Activated T-helper 1 cell treated with anti-CD3 and anti-CD28 coated beads, Interleukin-12 subunit alpha, Interleukin-12 subunit beta, Interleukin-2, Interleukin-4 antibody, amounts not matched to agents 30 ng/mL and 10 ng/mL and 1 ng/mL, durations not matched to agents 14 hours and 24 hours and 36 hours (primary cell): ENCODE measurements at regions not wholly inside any gene's neighbourhood (a gene's known extent, or its start where the extent isn't known, plus 50 kb on each side); places are given as distances from the start of the nearest gene placed in this dataset.
"Not testable (repeated sequence)": the region's sequence is repeated elsewhere in the genome, so short reads cannot be mapped to it uniquely, and the experiment has no call there.

Experiments used
- DNase-seq: peaks from one replicate; pipeline ENCODE4 v3.0.0; 2021; ENCODE audit warnings: low spot score
- H3K27ac Mint-ChIP-seq: one replicate; pipeline ENCODE4 v1.8.0; 2021; ENCODE audit warnings: mild to moderate bottlenecking, mixed read lengths
- H3K27me3 Mint-ChIP-seq: one replicate; pipeline ENCODE4 v1.8.0; 2022; ENCODE audit warnings: mild to moderate bottlenecking, moderate library complexity, mixed read lengths; ENCODE audit not compliant: insufficient read depth
- H3K36me3 Mint-ChIP-seq: one replicate; pipeline ENCODE4 v1.8.0; 2021; ENCODE audit warnings: low read depth, mixed read lengths
- H3K4me1 Mint-ChIP-seq: one replicate; pipeline ENCODE4 v1.8.0; 2021; ENCODE audit warnings: low read depth, mixed read lengths
- H3K4me3 Mint-ChIP-seq: one replicate; pipeline ENCODE4 v1.8.0; 2021; ENCODE audit warnings: mild to moderate bottlenecking, moderate library complexity, mixed read lengths
- H3K9me3 Mint-ChIP-seq: one replicate; pipeline ENCODE4 v1.8.0; 2021; ENCODE audit warnings: mixed read lengths
- intact Hi-C: fragments of 100-400 bp; cut with micrococcal nuclease; formaldehyde crosslinking; loops from one replicate; pipeline ENCODE4 v1.15.1; 2024

DNA sequence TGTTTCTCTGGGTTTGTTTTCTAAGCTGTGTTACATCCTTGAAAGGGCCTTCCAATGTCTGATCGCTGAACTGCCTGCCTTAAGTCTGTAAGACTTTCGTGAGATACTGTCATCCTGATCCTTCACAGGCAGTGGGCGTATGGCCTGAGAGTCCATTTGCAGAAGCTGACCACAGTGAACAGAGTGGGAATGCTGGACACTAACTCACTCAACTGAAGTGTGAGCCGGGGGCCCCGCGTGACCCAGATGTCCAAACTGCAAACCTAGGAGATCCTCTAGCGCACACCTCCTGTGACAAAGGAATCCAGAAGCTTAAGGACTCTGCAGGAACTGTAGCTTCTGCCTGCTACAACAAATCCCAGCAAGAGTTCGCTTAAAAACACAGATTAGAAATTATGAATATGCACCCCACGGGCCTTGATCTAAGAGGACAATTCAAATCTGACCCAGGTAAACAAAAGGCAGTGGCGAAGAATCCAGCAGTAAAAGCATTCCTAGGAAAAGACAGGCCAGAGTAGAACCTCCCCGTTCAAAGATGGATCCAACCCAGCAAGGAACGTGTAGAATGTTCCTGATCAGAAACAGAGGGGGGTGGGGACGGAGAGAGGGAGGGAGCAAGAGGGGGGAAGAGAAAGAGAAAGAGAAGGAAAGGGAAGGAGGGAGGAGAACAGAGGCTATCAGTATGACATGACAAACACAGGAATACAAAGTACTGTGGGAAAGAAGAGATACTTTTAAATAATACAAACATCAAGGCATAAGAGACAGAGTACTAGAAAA lies 135.0 kb upstream of the AFDN start:
- Mint-ChIP-seq H3K4me1 (no peaks in the 10 kb centered on the region), H3K27ac (no peak overlapping the region), H3K27me3 (peaks cover 53% of the 10 kb centered on the region), H3K4me3 (no peak overlapping the region), H3K36me3 (peaks cover 3% of the 10 kb centered on the region), H3K9me3 (no peaks in the 10 kb centered on the region)
- DNase-seq = no peak
- intact Hi-C loops = no loop called here

- H3K4me3 Mint-ChIP-seq, intact Hi-C loops, H3K36me3 Mint-ChIP-seq, H3K4me1 Mint-ChIP-seq, H3K27ac Mint-ChIP-seq, DNase-seq, H3K9me3 Mint-ChIP-seq: not testable (repeated sequence)
- H3K27me3 Mint-ChIP-seq = peaks cover 38% of the 10 kb centered on the region
Measured at GRCh38 chr6:167693478-167693877, 133.2 kb upstream of the AFDN start.

DNA sequence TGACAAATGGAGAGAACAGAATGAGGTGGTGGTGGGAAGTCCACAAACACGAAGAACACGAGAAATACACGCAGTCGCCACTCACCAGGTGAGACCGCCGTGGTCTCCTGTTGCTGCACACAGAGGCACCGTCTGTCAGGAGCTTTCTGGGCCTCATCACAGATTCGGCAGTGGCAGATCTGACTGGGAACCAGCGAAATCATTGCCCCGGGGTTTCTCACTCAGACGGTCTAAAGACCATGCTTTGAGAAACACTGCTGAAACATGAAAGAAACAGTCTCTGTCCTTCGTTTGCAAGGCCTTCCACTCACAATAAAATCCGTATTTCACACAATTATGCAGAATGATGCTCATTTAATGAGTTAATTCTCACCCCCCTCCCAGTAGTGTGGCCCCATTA lies 130.9 kb upstream of the AFDN start:
- Mint-ChIP-seq H3K9me3 (no peaks in the 10 kb centered on the region), H3K27me3 (peaks cover 33% of the 10 kb centered on the region), H3K27ac (no peak overlapping the region), H3K4me3 (no peak overlapping the region), H3K36me3 (peaks cover 7% of the 10 kb centered on the region), H3K4me1 (peaks cover 21% of the 10 kb centered on the region)
- DNase-seq = no peak
- intact Hi-C loops = no loop called here

DNA sequence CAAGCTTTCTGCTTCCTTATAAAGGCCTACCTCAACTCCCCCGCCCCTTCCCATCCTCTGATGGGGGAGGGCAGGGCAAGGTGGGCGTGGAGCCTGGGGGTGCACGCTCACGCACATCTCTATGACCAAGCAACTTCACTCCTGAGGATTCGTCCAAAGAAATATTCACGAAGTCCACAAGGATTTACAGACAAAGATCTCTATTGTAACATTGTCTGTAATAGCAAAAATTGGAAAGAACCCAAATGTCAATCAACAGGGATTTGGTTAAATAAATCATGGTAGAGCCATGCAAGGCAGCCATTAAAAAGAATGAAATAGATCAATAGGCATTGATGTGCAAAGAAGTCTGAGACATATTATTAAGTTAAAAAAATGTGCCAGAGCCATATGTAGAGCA lies 130.4 kb upstream of the AFDN start:
- no peak overlapping the region for H3K27ac Mint-ChIP-seq
- DNase-seq = no peak
- no peak overlapping the region for H3K4me3 Mint-ChIP-seq
- H3K27me3 Mint-ChIP-seq = peaks cover 29% of the 10 kb centered on the region
- H3K9me3 Mint-ChIP-seq = no peaks in the 10 kb centered on the region
- peaks cover 25% of the 10 kb centered on the region for H3K4me1 Mint-ChIP-seq
- H3K36me3 Mint-ChIP-seq = peaks cover 7% of the 10 kb centered on the region
- intact Hi-C loops = no loop called here

DNA sequence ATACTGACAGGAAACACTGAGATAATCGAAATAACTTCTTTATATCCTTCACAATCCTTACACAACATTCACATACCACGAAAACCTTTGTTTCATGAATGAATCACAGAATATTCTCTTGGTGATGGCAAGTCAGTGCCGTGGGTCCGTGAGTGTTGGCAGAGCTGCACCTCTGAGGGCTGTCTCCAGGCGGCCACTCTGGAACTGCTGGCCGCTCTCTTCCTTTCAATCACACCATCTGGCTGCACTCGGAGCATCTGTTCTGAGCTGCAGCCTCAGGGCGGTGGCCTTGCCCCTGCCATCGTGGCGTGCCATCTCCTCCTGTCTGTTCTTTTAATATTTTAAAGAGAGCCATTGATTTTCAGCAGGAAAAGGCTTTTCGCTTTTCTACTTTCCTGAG lies 129.4 kb upstream of the AFDN start:
- H3K27ac Mint-ChIP-seq = no peak overlapping the region
- H3K9me3 Mint-ChIP-seq = no peaks in the 10 kb centered on the region
- intact Hi-C loops = no loop called here
- peaks cover 22% of the 10 kb centered on the region for H3K27me3 Mint-ChIP-seq
- no peak overlapping the region for H3K4me3 Mint-ChIP-seq
- H3K36me3 Mint-ChIP-seq = peaks cover 7% of the 10 kb centered on the region
- peaks cover 28% of the 10 kb centered on the region for H3K4me1 Mint-ChIP-seq
- no peak for DNase-seq

DNA sequence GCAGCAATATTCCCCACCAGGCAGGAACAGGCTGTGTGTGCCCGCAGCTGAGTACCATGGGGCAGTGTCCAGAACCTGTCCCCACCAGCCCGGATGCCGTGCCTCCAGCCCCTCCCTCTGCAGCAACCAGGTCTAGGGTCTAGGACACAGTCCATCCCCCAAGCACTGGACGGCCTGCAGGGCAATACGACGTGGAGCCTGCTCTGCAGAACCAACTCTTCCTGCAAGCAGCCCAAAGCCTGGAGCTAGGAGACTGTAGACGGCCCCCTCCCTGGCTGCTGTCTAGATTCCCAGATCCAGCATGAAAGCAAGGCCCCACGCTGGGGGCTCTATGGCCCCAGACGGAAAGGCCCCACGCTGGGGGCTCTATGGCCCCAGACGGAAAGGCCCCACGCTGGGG lies 128.2 kb upstream of the AFDN start:
- no peak overlapping the region for H3K27ac Mint-ChIP-seq
- DNase-seq = no peak
- no peaks in the 10 kb centered on the region for H3K9me3 Mint-ChIP-seq
- peaks cover 7% of the 10 kb centered on the region for H3K36me3 Mint-ChIP-seq
- intact Hi-C loops = no loop called here
- peaks cover 30% of the 10 kb centered on the region for H3K4me1 Mint-ChIP-seq
- peaks cover 14% of the 10 kb centered on the region for H3K27me3 Mint-ChIP-seq
- H3K4me3 Mint-ChIP-seq = no peak overlapping the region

- H3K4me1 Mint-ChIP-seq = peaks cover 30% of the 10 kb centered on the region
- H3K36me3 Mint-ChIP-seq = peaks cover 5% of the 10 kb centered on the region
- DNase-seq = peak; percentile 61
- H3K27me3 Mint-ChIP-seq = peaks cover 13% of the 10 kb centered on the region
- H3K9me3 Mint-ChIP-seq = no peaks in the 10 kb centered on the region
- H3K27ac Mint-ChIP-seq = peak overlapping the region; percentile 81
- intact Hi-C loops = loop anchor here (1.0 kb wide), 1 partner anchor 8 kb away; no protein-coding TSS in a partner anchor
- peak overlapping the region; percentile 65 for H3K4me3 Mint-ChIP-seq
Measured at GRCh38 chr6:167699141-167699931, 127.4 kb upstream of the AFDN start.

DNA sequence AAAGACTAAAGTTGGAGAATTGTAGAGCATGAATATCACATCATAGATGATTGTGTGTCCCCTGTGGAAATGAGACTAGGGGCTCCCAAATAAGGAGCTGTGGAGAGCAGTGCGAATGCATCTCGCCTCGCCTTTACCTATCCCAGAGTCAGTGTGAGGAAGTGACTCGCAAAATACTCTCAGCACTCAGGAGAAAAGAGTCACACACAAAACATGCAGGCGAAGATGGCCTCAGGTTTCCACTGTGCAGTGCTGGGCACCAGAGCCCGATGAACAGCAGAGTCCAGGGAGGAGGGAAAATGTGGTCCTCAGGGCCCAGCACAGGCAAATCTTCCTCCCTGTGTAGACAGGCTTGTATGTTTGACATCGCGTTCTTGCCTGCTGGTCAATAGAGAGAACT lies 126.5 kb upstream of the AFDN start:
- Mint-ChIP-seq H3K27me3 (peaks cover 10% of the 10 kb centered on the region), H3K9me3 (no peaks in the 10 kb centered on the region), H3K4me3 (peak overlapping the region; percentile 65), H3K36me3 (peaks cover 3% of the 10 kb centered on the region), H3K4me1 (peaks cover 37% of the 10 kb centered on the region), H3K27ac (peak overlapping the region; percentile 81)
- intact Hi-C loops = loop anchor here (10.0 kb wide), 1 partner anchor 1285 kb away; no protein-coding TSS in a partner anchor
- DNase-seq = no peak

DNA sequence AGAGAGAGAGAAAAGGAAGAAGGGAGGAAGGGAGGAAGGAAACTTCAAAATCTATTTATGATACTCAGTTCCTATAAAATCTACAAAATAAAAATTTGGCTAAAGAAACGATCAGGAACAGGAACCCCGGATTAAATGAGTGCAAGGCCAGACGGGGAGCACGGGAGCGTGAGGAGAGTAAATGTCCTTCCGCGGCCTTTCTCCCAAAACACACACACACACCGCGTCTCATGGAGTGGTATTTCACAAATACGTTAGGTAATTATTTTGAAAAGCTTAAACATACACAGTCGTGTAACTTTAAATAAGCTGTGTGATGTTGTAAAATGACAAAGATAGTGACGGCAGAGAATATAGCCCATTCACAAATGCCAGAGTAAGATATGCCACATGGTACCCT lies 125.7 kb upstream of the AFDN start:
- peaks cover 3% of the 10 kb centered on the region for H3K36me3 Mint-ChIP-seq
- H3K9me3 Mint-ChIP-seq = no peaks in the 10 kb centered on the region
- H3K27ac Mint-ChIP-seq = no peak overlapping the region
- peaks cover 45% of the 10 kb centered on the region for H3K4me1 Mint-ChIP-seq
- H3K27me3 Mint-ChIP-seq = peaks cover 7% of the 10 kb centered on the region
- H3K4me3 Mint-ChIP-seq = no peak overlapping the region
- no peak for DNase-seq
- intact Hi-C loops = loop anchor here (10.0 kb wide), 1 partner anchor 1286 kb away; no protein-coding TSS in a partner anchor

DNA sequence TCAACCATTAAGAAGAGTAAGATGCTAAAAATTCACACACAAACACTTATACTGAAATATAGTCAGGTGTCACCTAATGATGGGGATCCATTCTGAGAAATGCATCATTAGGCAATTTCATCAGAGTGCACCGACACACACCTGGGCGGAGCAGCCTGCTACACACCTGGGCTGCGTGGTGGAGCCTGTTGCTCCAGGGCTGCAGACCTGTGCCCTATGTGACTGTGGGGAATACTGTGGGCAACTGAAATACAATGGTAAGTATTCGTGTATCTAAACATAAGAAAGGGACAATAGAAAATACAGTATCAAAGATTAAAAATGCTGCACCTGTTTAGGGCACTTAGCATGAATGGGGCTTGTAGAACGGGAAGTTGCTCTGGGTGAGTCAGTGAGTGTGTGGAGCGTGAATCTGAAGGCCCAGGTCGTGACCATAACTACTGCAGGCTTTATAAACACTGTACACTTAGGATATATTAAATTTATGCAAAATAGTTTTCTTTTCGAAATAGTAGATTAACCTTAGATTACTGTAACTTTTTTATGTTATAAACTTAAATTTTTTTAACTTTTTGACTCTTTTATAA lies 124.4 kb upstream of the AFDN start:
- Mint-ChIP-seq H3K27me3 (peaks cover 11% of the 10 kb centered on the region), H3K4me3 (no peak overlapping the region), H3K36me3 (peaks cover 5% of the 10 kb centered on the region), H3K4me1 (peaks cover 52% of the 10 kb centered on the region), H3K27ac (no peak overlapping the region), H3K9me3 (no peaks in the 10 kb centered on the region)
- DNase-seq = no peak
- intact Hi-C loops = loop anchor here (10.0 kb wide), 1 partner anchor 1288 kb away; no protein-coding TSS in a partner anchor

DNA sequence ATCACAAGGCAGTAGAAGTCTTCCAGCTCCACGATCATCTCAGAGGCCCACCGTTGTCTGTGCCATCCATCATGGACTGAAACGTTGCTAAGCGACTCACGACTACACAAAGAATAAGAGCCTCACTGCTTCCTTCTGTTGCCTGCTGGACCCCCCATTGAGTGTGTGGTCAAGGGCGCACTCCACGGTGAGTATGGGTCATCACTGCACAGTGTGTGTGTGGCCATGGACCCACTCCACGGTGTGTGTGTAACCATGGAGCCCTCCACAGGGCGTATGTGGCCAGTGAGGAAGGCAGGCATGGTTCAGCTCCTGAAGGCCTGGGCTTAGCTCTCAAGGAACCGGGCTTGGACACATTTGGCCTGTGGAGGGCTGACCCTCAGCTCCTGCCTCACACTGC lies 123.4 kb upstream of the AFDN start:
- DNase-seq = no peak
- Mint-ChIP-seq H3K9me3 (no peaks in the 10 kb centered on the region), H3K4me1 (peaks cover 61% of the 10 kb centered on the region), H3K36me3 (peaks cover 5% of the 10 kb centered on the region), H3K27ac (no peak overlapping the region), H3K27me3 (peaks cover 14% of the 10 kb centered on the region), H3K4me3 (no peak overlapping the region)
- intact Hi-C loops = loop anchor here (10.0 kb wide), 1 partner anchor 1289 kb away; no protein-coding TSS in a partner anchor

DNA sequence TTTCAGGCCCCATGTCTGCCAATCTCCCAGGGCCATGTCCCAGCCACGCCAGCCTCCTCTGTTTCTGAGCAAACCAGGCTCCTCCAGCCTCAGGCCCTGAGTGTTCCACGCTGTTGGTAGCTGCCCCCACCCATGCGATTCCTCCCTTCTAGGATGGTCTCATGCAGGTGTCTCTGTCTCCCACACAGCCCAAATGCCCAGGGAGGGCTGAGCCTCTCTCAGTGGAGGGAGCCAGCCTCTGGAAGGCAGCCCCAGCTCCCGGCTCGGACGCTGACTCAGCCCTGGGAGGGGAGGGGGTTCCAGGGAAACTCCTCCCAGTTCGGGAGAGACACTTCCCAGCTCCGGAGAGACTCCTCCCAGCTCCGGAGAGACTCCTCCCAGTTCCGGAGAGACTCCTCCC lies 122.9 kb upstream of the AFDN start:
- DNase-seq = no peak
- H3K27ac Mint-ChIP-seq = no peak overlapping the region
- peaks cover 64% of the 10 kb centered on the region for H3K4me1 Mint-ChIP-seq
- peaks cover 18% of the 10 kb centered on the region for H3K27me3 Mint-ChIP-seq
- no peak overlapping the region for H3K4me3 Mint-ChIP-seq
- peaks cover 5% of the 10 kb centered on the region for H3K36me3 Mint-ChIP-seq
- intact Hi-C loops = loop anchor here (10.0 kb wide), 1 partner anchor 1289 kb away; no protein-coding TSS in a partner anchor
- no peaks in the 10 kb centered on the region for H3K9me3 Mint-ChIP-seq
